ENCODE measurements at regions not wholly inside any gene's neighbourhood (a gene's known extent, or its start where the extent isn't known, plus 50 kb on each side); places are given as distances from the start of the nearest gene placed in this dataset.

GRCh38 chr18:42201137-42201536, 246.1 kb downstream of the PIK3C3 start:
- no peak for TF ChIP-seq CTCF (IDR thresholded peaks at IDR 0.05; ENCODE audit: unreplicated experiment)
- Mint-ChIP-seq H3K36me3 (no peaks in the 10 kb centered on the region), H3K4me1 (peaks cover 11% of the 10 kb centered on the region), H3K4me3 (no peak overlapping the region), H3K27me3 (ENCODE audit: low read depth) (no peaks in the 10 kb centered on the region), H3K27ac (no peak overlapping the region), H3K9me3 (peaks cover 8% of the 10 kb centered on the region)
- DNase-seq (ENCODE audit: low spot score in 2 of 2, unreplicated experiment in 2 of 2), result no peak

DNA sequence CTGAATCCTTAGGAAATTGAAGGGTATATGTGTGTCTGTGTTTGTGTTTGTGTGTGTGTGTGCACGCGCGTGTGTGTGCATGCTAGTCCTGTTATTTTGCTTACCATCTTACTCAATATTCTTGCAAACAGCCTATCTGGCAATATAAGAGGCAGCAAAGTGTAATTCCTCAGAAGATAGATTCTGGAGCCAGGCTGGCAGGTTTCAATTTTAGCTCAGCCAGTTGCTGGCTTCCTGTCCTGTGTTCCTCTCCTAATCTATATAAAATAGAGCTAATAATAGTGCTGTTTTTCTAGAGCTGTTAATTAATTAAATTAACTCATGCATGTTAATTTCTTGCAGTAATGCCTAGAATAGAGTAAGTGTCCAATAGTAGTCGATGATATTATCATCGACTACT, 256.2 kb downstream of the PIK3C3 start:
- no peaks in the 10 kb centered on the region for H3K27me3 Mint-ChIP-seq (ENCODE audit: low read depth)
- peaks cover 20% of the 10 kb centered on the region for H3K9me3 Mint-ChIP-seq
- no peak overlapping the region for H3K4me3 Mint-ChIP-seq
- DNase-seq (ENCODE audit: low spot score in 2 of 2, unreplicated experiment in 2 of 2), result no peak
- no peak for TF ChIP-seq CTCF (IDR thresholded peaks at IDR 0.05; ENCODE audit: unreplicated experiment)
- no peaks in the 10 kb centered on the region for H3K36me3 Mint-ChIP-seq
- no peak overlapping the region for H3K27ac Mint-ChIP-seq
- H3K4me1 Mint-ChIP-seq, result no peaks in the 10 kb centered on the region

- no peak overlapping the region for H3K27ac Mint-ChIP-seq
- H3K36me3 Mint-ChIP-seq, result peaks cover 3% of the 10 kb centered on the region
- H3K9me3 Mint-ChIP-seq, result peaks cover 18% of the 10 kb centered on the region
- H3K27me3 Mint-ChIP-seq (ENCODE audit: low read depth), result no peaks in the 10 kb centered on the region
- no peak for DNase-seq (ENCODE audit: low spot score in 2 of 2, unreplicated experiment in 2 of 2)
- H3K4me1 Mint-ChIP-seq, result no peaks in the 10 kb centered on the region
- H3K4me3 Mint-ChIP-seq, result no peak overlapping the region
- TF ChIP-seq CTCF (IDR thresholded peaks at IDR 0.05; ENCODE audit: unreplicated experiment), result no peak
These were observed 267.5 kb downstream of the PIK3C3 start for GRCh38 chr18:42222557-42222956.

DNA sequence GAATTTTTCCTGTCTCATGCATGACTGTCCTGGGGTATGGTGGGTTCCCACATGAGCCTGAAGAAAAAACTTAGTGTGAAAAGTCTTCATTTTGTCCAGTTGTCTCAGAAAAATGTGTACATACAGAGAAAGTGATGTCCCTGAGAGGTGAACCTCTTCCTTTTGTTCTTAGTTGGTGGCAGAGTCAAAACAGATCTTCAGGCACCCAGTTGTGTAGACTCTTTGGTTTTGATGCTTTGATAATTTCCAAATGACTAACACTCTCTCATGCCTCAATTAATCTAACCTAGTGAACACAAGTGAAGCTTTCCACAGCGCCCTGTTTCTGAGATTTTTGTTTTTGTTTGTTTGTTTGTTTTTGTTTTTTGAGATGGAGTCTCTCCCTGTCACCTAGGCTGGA, 273.5 kb downstream of the PIK3C3 start:
- peaks cover 3% of the 10 kb centered on the region for H3K4me1 Mint-ChIP-seq
- TF ChIP-seq CTCF (IDR thresholded peaks at IDR 0.05; ENCODE audit: unreplicated experiment), result no peak
- no peak overlapping the region for H3K27ac Mint-ChIP-seq
- H3K36me3 Mint-ChIP-seq, result no peaks in the 10 kb centered on the region
- H3K4me3 Mint-ChIP-seq, result no peak overlapping the region
- DNase-seq (ENCODE audit: low spot score in 2 of 2, unreplicated experiment in 2 of 2), result no peak
- peaks cover 7% of the 10 kb centered on the region for H3K9me3 Mint-ChIP-seq
- H3K27me3 Mint-ChIP-seq (ENCODE audit: low read depth), result no peaks in the 10 kb centered on the region

- Mint-ChIP-seq H3K4me1 (peaks cover 5% of the 10 kb centered on the region), H3K27ac (no peak overlapping the region), H3K27me3 (ENCODE audit: low read depth) (no peaks in the 10 kb centered on the region), H3K36me3 (no peaks in the 10 kb centered on the region), H3K4me3 (no peak overlapping the region), H3K9me3 (peaks cover 8% of the 10 kb centered on the region)
- no peak for DNase-seq (ENCODE audit: low spot score in 2 of 2, unreplicated experiment in 2 of 2)
- TF ChIP-seq CTCF (IDR thresholded peaks at IDR 0.05; ENCODE audit: unreplicated experiment), result no peak
These were observed 274.5 kb downstream of the PIK3C3 start for GRCh38 chr18:42229211-42230210.
